Lower lobe of right lung (tissue), 2 donors: ENCODE measurements at regions not wholly inside any gene's neighbourhood (a gene's known extent, or its start where the extent isn't known, plus 50 kb on each side); places are given as distances from the start of the nearest gene placed in this dataset.
"Not testable (repeated sequence)": the region's sequence is repeated elsewhere in the genome, so short reads cannot be mapped to it uniquely, and the experiment has no call there.

ENCODE experiments used
- ATAC-seq, 2 donors: fragments of 200-7000 bp; cut with Tn5 transposase; one replicate each; pipeline ENCODE4 v1.9.1; 2020 to 2022; ENCODE audit warnings: mild to moderate bottlenecking in 2 of 2, moderate library complexity in 2 of 2
- DNase-seq: peaks from one replicate; pipeline ENCODE4 v3.0.0-alpha.2; 2020
- H3K27ac ChIP-seq: fragments of 200-600 bp; one replicate; pipeline ENCODE4 v1.8.0; 2022
- H3K27me3 ChIP-seq: fragments of 200-600 bp; one replicate; pipeline ENCODE4 v1.8.0; 2022; ENCODE audit warnings: low read depth
- H3K36me3 ChIP-seq: fragments of 200-600 bp; one replicate; pipeline ENCODE4 v1.8.0; 2022; ENCODE audit warnings: mild to moderate bottlenecking
- H3K4me1 ChIP-seq: fragments of 200-600 bp; one replicate; pipeline ENCODE4 v1.8.0; 2022
- H3K4me3 ChIP-seq: fragments of 200-600 bp; one replicate; pipeline ENCODE4 v1.8.0; 2022; ENCODE audit warnings: mild to moderate bottlenecking
- H3K9me3 ChIP-seq: fragments of 200-600 bp; one replicate; pipeline ENCODE4 v1.8.0; 2022
- CTCF ChIP-seq: fragments of 200-600 bp; IDR thresholded peaks from one replicate; pipeline ENCODE4 v1.8.0; 2022; ENCODE audit warnings: antibody characterized with exemption, mild to moderate bottlenecking
- intact Hi-C: fragments of 100-400 bp; cut with DNase I; formaldehyde crosslinking; loops from one replicate; pipeline ENCODE4 v1.11.0; 2022
- donor health status: DM: no; HTN: yes; CAD: no; lungs with severe emphysema.

DNA sequence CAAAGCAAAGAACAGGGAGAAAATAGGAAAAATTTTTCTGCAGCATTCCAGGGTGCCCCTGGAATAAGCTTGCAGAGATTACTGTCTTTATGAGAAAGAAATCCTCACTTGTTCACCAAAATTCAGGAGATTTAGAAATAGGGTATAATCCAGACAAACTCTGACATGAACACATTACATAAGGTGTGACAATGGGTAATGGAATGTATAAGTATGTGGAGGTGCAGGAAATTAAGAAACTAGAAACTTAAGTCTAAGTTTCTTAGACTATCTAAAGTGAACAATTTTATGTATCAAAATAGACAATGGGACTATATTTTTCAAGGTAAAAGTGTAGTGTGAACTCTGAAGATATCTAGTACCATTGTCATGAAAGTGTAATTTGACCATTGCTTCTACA, 140.0 kb upstream of the KITLG start:
- ATAC-seq (no peak), DNase-seq (no peak)
- Histone ChIP-seq H3K4me1 (no peaks in the 10 kb centered on the region), H3K36me3 (no peaks in the 10 kb centered on the region), H3K27ac (no peak overlapping the region), H3K27me3 (no peaks in the 10 kb centered on the region), H3K4me3 (no peak overlapping the region), H3K9me3 (no peaks in the 10 kb centered on the region)
- intact Hi-C loops, result no loop called here
- no peak for TF ChIP-seq CTCF

DNA sequence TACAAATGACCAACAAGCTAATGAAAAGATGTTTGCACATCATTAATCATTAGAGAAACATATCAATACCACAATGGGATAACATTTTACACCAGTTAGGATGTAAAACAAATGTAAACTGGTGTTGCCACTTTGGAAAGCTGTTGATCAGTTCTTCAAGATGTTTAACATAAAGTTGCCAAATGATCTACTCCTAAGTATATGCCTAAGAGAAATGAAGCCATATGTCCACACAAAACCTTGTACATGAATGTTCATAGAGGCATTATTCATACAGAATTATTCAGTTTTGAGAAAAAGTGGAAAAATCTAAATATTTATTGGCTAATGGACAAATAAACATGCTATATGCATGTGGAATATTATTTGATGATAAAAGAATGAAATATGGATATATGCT, 136.9 kb upstream of the KITLG start:
- H3K4me1 ChIP-seq, result no peaks in the 10 kb centered on the region
- ATAC-seq, result no peak
- H3K36me3 ChIP-seq, result no peaks in the 10 kb centered on the region
- DNase-seq, result no peak
- H3K27me3 ChIP-seq, result no peaks in the 10 kb centered on the region
- no peak for TF ChIP-seq CTCF
- intact Hi-C loops, result no loop called here
- no peak overlapping the region for H3K27ac ChIP-seq
- no peaks in the 10 kb centered on the region for H3K9me3 ChIP-seq
- no peak overlapping the region for H3K4me3 ChIP-seq

- Histone ChIP-seq H3K27me3 (no peaks in the 10 kb centered on the region), H3K36me3 (no peaks in the 10 kb centered on the region), H3K9me3 (no peaks in the 10 kb centered on the region), H3K27ac (no peak overlapping the region), H3K4me3 (no peak overlapping the region), H3K4me1 (no peaks in the 10 kb centered on the region)
- DNase-seq (no peak), ATAC-seq (no peak)
- intact Hi-C loops, result no loop called here
- no peak for TF ChIP-seq CTCF
Measured at GRCh38 chr12:88716240-88716639, 136.0 kb upstream of the KITLG start.

GRCh38 chr12:88715673-88716072, 135.4 kb upstream of the KITLG start:
- intact Hi-C loops, result no loop called here

DNA sequence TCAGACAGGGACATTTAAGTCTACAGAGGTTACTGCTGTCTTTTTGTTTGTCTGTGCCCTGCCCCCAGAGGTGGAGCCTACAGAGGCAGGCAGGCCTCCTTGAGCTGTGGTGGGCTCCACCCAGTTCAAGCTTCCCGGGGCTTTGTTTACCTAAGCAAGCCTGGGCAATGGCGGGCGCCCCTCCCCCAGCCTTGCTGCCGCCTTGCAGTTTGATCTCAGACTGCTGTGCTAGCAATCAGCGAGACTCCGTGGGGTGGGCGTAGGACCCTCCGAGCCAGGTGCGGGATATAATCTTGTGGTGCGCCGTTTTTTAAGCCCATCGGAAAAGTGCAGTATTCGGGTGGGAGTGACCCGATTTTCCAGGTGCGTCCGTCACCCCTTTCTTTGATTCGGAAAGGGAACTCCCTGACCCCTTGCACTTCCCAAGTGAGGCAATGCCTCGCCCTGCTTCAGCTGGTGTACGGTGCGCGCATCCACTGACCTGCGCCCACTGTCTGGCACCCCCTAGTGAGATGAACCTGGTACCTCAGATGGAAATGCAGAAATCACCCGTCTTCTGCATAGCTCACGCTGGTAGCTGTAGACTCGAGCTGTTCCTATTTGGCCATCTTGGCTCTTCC, 134.1 kb upstream of the KITLG start:
- H3K36me3 ChIP-seq, H3K4me1 ChIP-seq, ATAC-seq, H3K27me3 ChIP-seq, intact Hi-C loops, H3K9me3 ChIP-seq, H3K27ac ChIP-seq, DNase-seq, H3K4me3 ChIP-seq: not testable (repeated sequence)

More at GRCh38 chr12:88715673-88716072, 135.4 kb upstream of the KITLG start:
- Histone ChIP-seq H3K27me3 (no peaks in the 10 kb centered on the region), H3K36me3 (no peaks in the 10 kb centered on the region), H3K9me3 (no peaks in the 10 kb centered on the region), H3K4me3 (no peak overlapping the region), H3K4me1 (no peaks in the 10 kb centered on the region), H3K27ac (no peak overlapping the region)
- ATAC-seq, result peak in 1 of 2 donors; percentile 13
- no peak for TF ChIP-seq CTCF
- no peak for DNase-seq

DNA sequence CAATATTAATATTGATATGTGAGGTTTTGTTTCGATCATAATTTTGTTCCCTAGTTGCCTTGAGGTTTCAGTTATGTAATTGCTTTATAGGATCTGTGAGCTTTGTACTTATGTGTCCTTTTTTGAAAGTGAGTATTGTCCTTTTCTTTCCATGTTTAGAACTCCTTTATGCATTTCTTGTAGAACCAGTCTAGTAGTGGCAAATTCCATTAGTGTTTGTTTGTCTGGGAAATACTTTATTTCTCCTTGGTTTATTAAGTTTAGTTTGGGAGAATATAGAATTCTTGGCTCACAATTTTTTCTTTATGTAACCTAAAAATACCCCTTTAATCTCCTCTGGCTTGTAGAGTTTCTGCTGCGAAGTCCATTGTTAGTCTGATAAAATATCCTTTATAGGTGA, 127.5 kb upstream of the KITLG start:
- Histone ChIP-seq H3K4me1 (no peaks in the 10 kb centered on the region), H3K36me3 (no peaks in the 10 kb centered on the region), H3K4me3 (no peak overlapping the region), H3K27me3 (no peaks in the 10 kb centered on the region), H3K27ac (no peak overlapping the region), H3K9me3 (peaks cover 11% of the 10 kb centered on the region)
- ATAC-seq (no peak), DNase-seq (no peak)
- TF ChIP-seq CTCF, result no peak
- intact Hi-C loops, result no loop called here
